ENCODE measurements at regions not wholly inside any gene's neighbourhood (a gene's known extent, or its start where the extent isn't known, plus 50 kb on each side); places are given as distances from the start of the nearest gene placed in this dataset.

DNA sequence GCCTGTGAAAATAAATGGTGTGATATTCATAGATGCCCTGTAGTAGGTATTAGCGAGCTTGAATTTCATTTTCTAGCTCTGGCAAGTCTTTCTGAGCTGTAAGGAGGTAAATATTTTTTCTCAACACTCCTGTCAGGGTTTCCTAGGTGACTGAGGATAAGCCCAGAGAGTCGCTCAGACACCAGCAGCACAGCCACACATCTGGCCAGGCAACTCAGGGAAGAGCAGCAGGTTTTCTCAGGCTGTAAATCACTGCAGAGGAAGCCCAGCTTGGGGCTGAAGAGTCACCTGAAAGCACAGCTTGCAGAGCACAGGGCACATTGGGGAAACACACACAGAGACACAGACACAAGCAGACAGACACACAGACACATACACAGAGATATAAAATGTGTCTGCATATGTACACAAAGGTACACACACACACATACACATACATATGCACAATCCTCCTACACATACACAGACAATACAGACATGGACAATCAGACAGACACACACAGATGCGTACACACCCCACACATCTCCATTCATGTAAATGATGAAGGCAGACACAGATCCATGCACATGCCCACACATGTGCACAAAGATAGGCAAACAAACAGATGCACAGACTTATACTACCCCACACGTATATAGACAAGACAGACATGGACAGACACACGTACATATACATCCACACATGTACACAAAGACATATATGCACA, 232.0 kb upstream of the TMTC1 start:
- no peak for FAIRE-seq
- no peak for ATAC-seq

GRCh38 chr12:30014991-30015390, 231.2 kb upstream of the TMTC1 start:
- Histone ChIP-seq H3K9me3 (no peaks in the 10 kb centered on the region), H3K4me3 (no peak overlapping the region), H3K4me2 (no peak overlapping the region), H3K27ac (no peak overlapping the region), H3K4me1 (no peaks in the 10 kb centered on the region)
- ATAC-seq (no peak), FAIRE-seq (no peak), DNase-seq (ENCODE audit: low read depth in 1 of 2, low spot score in 1 of 2) (no peak)
- ChIA-PET POLR2A (no interaction called here), CTCF (interaction anchor here (1.2 kb wide), 1 partner anchor 462 kb away, joined by 3 read pairs; no protein-coding TSS in a partner anchor)
- TF ChIP-seq ZFP36 (IDR thresholded peaks at IDR 0.05; ENCODE audit: borderline replicate concordance, partially characterized antibody) (no peak), HMGXB4 (CRISPR knock-in tag; IDR thresholded peaks at IDR 0.05; ENCODE audit: borderline replicate concordance) (no peak), KDM5A (IDR thresholded peaks at IDR 0.05) (no peak), TP53 (CRISPR knock-in tag; IDR thresholded peaks at IDR 0.05) (no peak), POLR2A (IDR thresholded peaks at IDR 0.05; ENCODE audit: low read length) (no peak), JUNB (IDR thresholded peaks at IDR 0.05) (no peak), GATA3 (IDR thresholded peaks at IDR 0.05; ENCODE audit: borderline replicate concordance) (no peak), ESRRA (IDR thresholded peaks at IDR 0.05; ENCODE audit: borderline replicate concordance, low read length) (no peak), RAD21 (conservative IDR thresholded peaks at IDR 0.05 in 1 of 2, IDR thresholded peaks at IDR 0.05 in 1 of 2) (no peak), BCL3 (IDR thresholded peaks at IDR 0.05) (no peak), EHF (CRISPR knock-in tag; IDR thresholded peaks at IDR 0.05) (no peak), E2F6 (IDR thresholded peaks at IDR 0.05; ENCODE audit: borderline replicate concordance, low read depth) (no peak), CBX8 (IDR thresholded peaks at IDR 0.05) (no peak), RNF2 (IDR thresholded peaks at IDR 0.05; ENCODE audit: borderline replicate concordance, low read depth) (no peak), HES2 (IDR thresholded peaks at IDR 0.05) (no peak), HOXB13 (CRISPR knock-in tag; IDR thresholded peaks at IDR 0.05; ENCODE audit: low read depth) (no peak), PHF8 (IDR thresholded peaks at IDR 0.05; ENCODE audit: borderline replicate concordance, low read depth) (no peak), MAZ (IDR thresholded peaks at IDR 0.05; ENCODE audit: borderline replicate concordance, low read depth, low read length) (no peak), CHD4 (IDR thresholded peaks at IDR 0.05; ENCODE audit: borderline replicate concordance) (no peak)
- TF ChIP-seq, protein P1, sequence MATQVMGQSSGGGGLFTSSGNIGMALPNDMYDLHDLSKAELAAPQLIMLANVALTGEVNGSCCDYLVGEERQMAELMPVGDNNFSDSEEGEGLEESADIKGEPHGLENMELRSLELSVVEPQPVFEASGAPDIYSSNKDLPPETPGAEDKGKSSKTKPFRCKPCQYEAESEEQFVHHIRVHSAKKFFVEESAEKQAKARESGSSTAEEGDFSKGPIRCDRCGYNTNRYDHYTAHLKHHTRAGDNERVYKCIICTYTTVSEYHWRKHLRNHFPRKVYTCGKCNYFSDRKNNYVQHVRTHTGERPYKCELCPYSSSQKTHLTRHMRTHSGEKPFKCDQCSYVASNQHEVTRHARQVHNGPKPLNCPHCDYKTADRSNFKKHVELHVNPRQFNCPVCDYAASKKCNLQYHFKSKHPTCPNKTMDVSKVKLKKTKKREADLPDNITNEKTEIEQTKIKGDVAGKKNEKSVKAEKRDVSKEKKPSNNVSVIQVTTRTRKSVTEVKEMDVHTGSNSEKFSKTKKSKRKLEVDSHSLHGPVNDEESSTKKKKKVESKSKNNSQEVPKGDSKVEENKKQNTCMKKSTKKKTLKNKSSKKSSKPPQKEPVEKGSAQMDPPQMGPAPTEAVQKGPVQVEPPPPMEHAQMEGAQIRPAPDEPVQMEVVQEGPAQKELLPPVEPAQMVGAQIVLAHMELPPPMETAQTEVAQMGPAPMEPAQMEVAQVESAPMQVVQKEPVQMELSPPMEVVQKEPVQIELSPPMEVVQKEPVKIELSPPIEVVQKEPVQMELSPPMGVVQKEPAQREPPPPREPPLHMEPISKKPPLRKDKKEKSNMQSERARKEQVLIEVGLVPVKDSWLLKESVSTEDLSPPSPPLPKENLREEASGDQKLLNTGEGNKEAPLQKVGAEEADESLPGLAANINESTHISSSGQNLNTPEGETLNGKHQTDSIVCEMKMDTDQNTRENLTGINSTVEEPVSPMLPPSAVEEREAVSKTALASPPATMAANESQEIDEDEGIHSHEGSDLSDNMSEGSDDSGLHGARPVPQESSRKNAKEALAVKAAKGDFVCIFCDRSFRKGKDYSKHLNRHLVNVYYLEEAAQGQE (IDR thresholded peaks at IDR 0.05), result no peak
- 19% methylated on average over 1 of the region's 1 CpG for WGBS (ENCODE audit: missing lambda C conversion rate)

More for the DNA sequence above, 232.0 kb upstream of the TMTC1 start:
- ChIA-PET POLR2A (no interaction called here), CTCF (interaction anchor here (1.2 kb wide), 1 partner anchor 463 kb away, joined by 3 read pairs; no protein-coding TSS in a partner anchor)
- no peak overlapping the region for H3K4me2 ChIP-seq
- no peak overlapping the region for H3K27ac ChIP-seq
- TF ChIP-seq SMC3 (IDR thresholded peaks at IDR 0.05), result no peak
- TF ChIP-seq PHF8 (IDR thresholded peaks at IDR 0.05; ENCODE audit: borderline replicate concordance, low read depth), result no peak
- TF ChIP-seq FOSB (CRISPR knock-in tag; IDR thresholded peaks at IDR 0.05), result no peak
- no peak for TF ChIP-seq FOXS1 (CRISPR knock-in tag; IDR thresholded peaks at IDR 0.05)
- TF ChIP-seq POLR2AphosphoS2 (conservative IDR thresholded peaks at IDR 0.05; ENCODE audit: low read length), result no peak
- no peak for TF ChIP-seq JUNB (IDR thresholded peaks at IDR 0.05)
- no peak for TF ChIP-seq EHF (CRISPR knock-in tag; IDR thresholded peaks at IDR 0.05)
- H3K4me3 ChIP-seq, result no peak overlapping the region
- no peak for DNase-seq (ENCODE audit: low read depth in 1 of 2, low spot score in 1 of 2)
- 7% methylated on average over 5 of the region's 5 CpGs for WGBS (ENCODE audit: missing lambda C conversion rate)
- H3K9me3 ChIP-seq, result no peaks in the 10 kb centered on the region
- H3K4me1 ChIP-seq, result no peaks in the 10 kb centered on the region

Data from A549 (cell line).